ENCODE measurements at regions not wholly inside any gene's neighbourhood (a gene's known extent, or its start where the extent isn't known, plus 50 kb on each side); places are given as distances from the start of the nearest gene placed in this dataset.

- Histone ChIP-seq H3K27ac (ENCODE audit: low read depth, low read length) (no peak overlapping the region), H3K4me2 (ENCODE audit: low read length) (no peak overlapping the region), H3K9ac (ENCODE audit: low read length) (no peak overlapping the region), H3K4me3 (replicated peaks in 1 of 2; ENCODE audit: low read depth in 1 of 2, low read length in 2 of 2) (no peak overlapping the region), H3K9me2 (ENCODE audit: insufficient read depth) (no peaks in the 10 kb centered on the region), H3K27me3 (ENCODE audit: insufficient read depth, low read length) (peaks cover 15% of the 10 kb centered on the region; the same call in 1 of the 2 replicates), H3K4me1 (ENCODE audit: control insufficient read depth in 1 of 2, insufficient read depth in 2 of 2, low read length in 2 of 2) (no peaks in the 10 kb centered on the region), H3K79me2 (ENCODE audit: insufficient read depth, low read length) (no peaks in the 10 kb centered on the region), H4K20me1 (ENCODE audit: insufficient read depth) (no peaks in the 10 kb centered on the region), H3K9me3 (ENCODE audit: control insufficient read depth in 1 of 2, insufficient read depth in 1 of 2, low read depth in 1 of 2, low read length in 2 of 2) (no peaks in the 10 kb centered on the region), H2AFZ (ENCODE audit: low read depth, low read length, poor library complexity, severe bottlenecking) (no peak overlapping the region), H3K36me3 (ENCODE audit: control insufficient read depth in 1 of 2, insufficient read depth in 2 of 2, low read length in 2 of 2) (no peaks in the 10 kb centered on the region)
- TF ChIP-seq SIN3A (IDR thresholded peaks at IDR 0.05; ENCODE audit: low read depth) (no peak), REST (IDR thresholded peaks at IDR 0.05; ENCODE audit: low read depth) (no peak), ELF1 (IDR thresholded peaks at IDR 0.05; ENCODE audit: borderline replicate concordance, low read depth) (no peak), YY1 (IDR thresholded peaks at IDR 0.05; ENCODE audit: extremely low read depth, insufficient replicate concordance, low read depth, low read length) (no peak), CEBPB (IDR thresholded peaks at IDR 0.05; ENCODE audit: low read depth) (no peak), EGR1 (IDR thresholded peaks at IDR 0.05; ENCODE audit: low read depth) (no peak), TCF7L2 (IDR thresholded peaks at IDR 0.05; ENCODE audit: borderline replicate concordance, extremely low read depth, insufficient read depth, insufficient read length) (no peak), FOSL1 (IDR thresholded peaks at IDR 0.05; ENCODE audit: low read depth) (no peak), POLR2AphosphoS5 (IDR thresholded peaks at IDR 0.05; ENCODE audit: low read depth, low read length) (no peak), SRF (IDR thresholded peaks at IDR 0.05; ENCODE audit: low read depth) (no peak), CBX3 (IDR thresholded peaks at IDR 0.05; ENCODE audit: low read depth) (no peak), JUND (IDR thresholded peaks at IDR 0.05) (no peak), ZFX (IDR thresholded peaks at IDR 0.05) (no peak), ZNF274 (IDR thresholded peaks at IDR 0.05; ENCODE audit: low read depth, low read length) (no peak)
- TF ChIP-seq, protein P1, sequence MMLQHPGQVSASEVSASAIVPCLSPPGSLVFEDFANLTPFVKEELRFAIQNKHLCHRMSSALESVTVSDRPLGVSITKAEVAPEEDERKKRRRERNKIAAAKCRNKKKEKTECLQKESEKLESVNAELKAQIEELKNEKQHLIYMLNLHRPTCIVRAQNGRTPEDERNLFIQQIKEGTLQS (IDR thresholded peaks at IDR 0.05), result no peak
- TF ChIP-seq, protein P2, sequence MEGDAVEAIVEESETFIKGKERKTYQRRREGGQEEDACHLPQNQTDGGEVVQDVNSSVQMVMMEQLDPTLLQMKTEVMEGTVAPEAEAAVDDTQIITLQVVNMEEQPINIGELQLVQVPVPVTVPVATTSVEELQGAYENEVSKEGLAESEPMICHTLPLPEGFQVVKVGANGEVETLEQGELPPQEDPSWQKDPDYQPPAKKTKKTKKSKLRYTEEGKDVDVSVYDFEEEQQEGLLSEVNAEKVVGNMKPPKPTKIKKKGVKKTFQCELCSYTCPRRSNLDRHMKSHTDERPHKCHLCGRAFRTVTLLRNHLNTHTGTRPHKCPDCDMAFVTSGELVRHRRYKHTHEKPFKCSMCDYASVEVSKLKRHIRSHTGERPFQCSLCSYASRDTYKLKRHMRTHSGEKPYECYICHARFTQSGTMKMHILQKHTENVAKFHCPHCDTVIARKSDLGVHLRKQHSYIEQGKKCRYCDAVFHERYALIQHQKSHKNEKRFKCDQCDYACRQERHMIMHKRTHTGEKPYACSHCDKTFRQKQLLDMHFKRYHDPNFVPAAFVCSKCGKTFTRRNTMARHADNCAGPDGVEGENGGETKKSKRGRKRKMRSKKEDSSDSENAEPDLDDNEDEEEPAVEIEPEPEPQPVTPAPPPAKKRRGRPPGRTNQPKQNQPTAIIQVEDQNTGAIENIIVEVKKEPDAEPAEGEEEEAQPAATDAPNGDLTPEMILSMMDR (IDR thresholded peaks at IDR 0.05 in 2 of 3, conservative IDR thresholded peaks at IDR 0.05 in 1 of 3; ENCODE audit: borderline replicate concordance in 1 of 3, insufficient read depth in 1 of 3, low read depth in 2 of 3, low read length in 2 of 3), result no peak
- TF ChIP-seq, protein P3, sequence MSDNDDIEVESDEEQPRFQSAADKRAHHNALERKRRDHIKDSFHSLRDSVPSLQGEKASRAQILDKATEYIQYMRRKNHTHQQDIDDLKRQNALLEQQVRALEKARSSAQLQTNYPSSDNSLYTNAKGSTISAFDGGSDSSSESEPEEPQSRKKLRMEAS (IDR thresholded peaks at IDR 0.05), result no peak
- intact Hi-C loops (cut with micrococcal nuclease), result no loop called here
- DNase-seq (ENCODE audit: low read depth, low spot score) (no peak), ATAC-seq (no peak)
- ChIA-PET CTCF (no interaction called here), POLR2A (no interaction called here), RAD21 (ENCODE audit: low non-redundant PET in 1 of 2, low total read pairs in 2 of 2, uncharacterized antibody in 2 of 2, unreplicated experiment in 2 of 2) (no interaction called here)
- no TSS peak for BruUV-seq (replicated peaks)
These were observed 507.4 kb upstream of the MYT1L start for GRCh38 chr2:2838548-2838845.

Measured in HCT116 (cell line).